Neural crest cell (in vitro differentiated cells): ENCODE measurements at regions not wholly inside any gene's neighbourhood (a gene's known extent, or its start where the extent isn't known, plus 50 kb on each side); places are given as distances from the start of the nearest gene placed in this dataset.

Experiments used
- DNase-seq: peaks from one replicate; pipeline ENCODE4 v3.0.0; 2021; ENCODE audit warnings: low read depth, mixed read lengths, low spot score
- H3K27ac Mint-ChIP-seq: one replicate; pipeline ENCODE4 v1.8.0; 2021; ENCODE audit warnings: mild to moderate bottlenecking, mixed read lengths; ENCODE audit not compliant: unreplicated experiment
- H3K27me3 Mint-ChIP-seq: 2 replicates; pipeline ENCODE4 v1.8.0; 2021; ENCODE audit warnings: low read depth, mild to moderate bottlenecking, mixed read lengths
- H3K36me3 Mint-ChIP-seq: 2 replicates; pipeline ENCODE4 v1.8.0; 2021; ENCODE audit warnings: low read depth, mild to moderate bottlenecking, mixed read lengths
- H3K4me1 Mint-ChIP-seq: 2 replicates; pipeline ENCODE4 v1.8.0; 2021; ENCODE audit warnings: mixed read lengths
- H3K4me3 Mint-ChIP-seq: one replicate; pipeline ENCODE4 v1.8.0; 2021; ENCODE audit warnings: mild to moderate bottlenecking, mixed read lengths
- H3K9me3 Mint-ChIP-seq: 2 replicates; pipeline ENCODE4 v1.8.0; 2021; ENCODE audit warnings: mixed read lengths
- CTCF ChIP-seq: fragments of 200-600 bp; sonication (generic); conservative IDR thresholded peaks from 2 replicates; pipeline ENCODE4 v1.5.0; 2021; ENCODE audit warnings: antibody characterized with exemption, mild to moderate bottlenecking

GRCh38 chr21:15559660-15560059 lies 170.1 kb upstream of the USP25 start:
- Mint-ChIP-seq H3K4me1 (no peaks in the 10 kb centered on the region), H3K27me3 (no peaks in the 10 kb centered on the region)

GRCh38 chr21:15560383-15561056 lies 169.3 kb upstream of the USP25 start:
- Mint-ChIP-seq H3K36me3 (peaks cover 2% of the 10 kb centered on the region), H3K27ac (no peak overlapping the region), H3K4me1 (no peaks in the 10 kb centered on the region), H3K4me3 (no peak overlapping the region), H3K27me3 (no peaks in the 10 kb centered on the region), H3K9me3 (peaks cover 5% of the 10 kb centered on the region)
- no peak for TF ChIP-seq CTCF
- no peak for DNase-seq

More at GRCh38 chr21:15559660-15560059, 170.1 kb upstream of the USP25 start:
- Mint-ChIP-seq H3K9me3 (peaks cover 5% of the 10 kb centered on the region), H3K27ac (no peak overlapping the region), H3K4me3 (no peak overlapping the region), H3K36me3 (peaks cover 2% of the 10 kb centered on the region)
- no peak for TF ChIP-seq CTCF
- DNase-seq, result no peak

- no peak for DNase-seq
- TF ChIP-seq CTCF, result no peak
- Mint-ChIP-seq H3K9me3 (peaks cover 2% of the 10 kb centered on the region), H3K4me3 (no peak overlapping the region), H3K36me3 (no peaks in the 10 kb centered on the region), H3K27ac (no peak overlapping the region), H3K4me1 (no peaks in the 10 kb centered on the region), H3K27me3 (no peaks in the 10 kb centered on the region)
These were observed 167.0 kb upstream of the USP25 start for GRCh38 chr21:15562748-15563147.

GRCh38 chr21:15564907-15565306 lies 164.9 kb upstream of the USP25 start:
- Mint-ChIP-seq H3K27me3 (no peaks in the 10 kb centered on the region), H3K36me3 (no peaks in the 10 kb centered on the region), H3K9me3 (no peaks in the 10 kb centered on the region), H3K4me3 (no peak overlapping the region), H3K27ac (no peak overlapping the region), H3K4me1 (no peaks in the 10 kb centered on the region)
- no peak for DNase-seq
- no peak for TF ChIP-seq CTCF

GRCh38 chr21:15566703-15567102 lies 163.1 kb upstream of the USP25 start:
- no peaks in the 10 kb centered on the region for H3K27me3 Mint-ChIP-seq
- H3K27ac Mint-ChIP-seq, result no peak overlapping the region
- H3K36me3 Mint-ChIP-seq, result no peaks in the 10 kb centered on the region
- TF ChIP-seq CTCF, result no peak
- H3K9me3 Mint-ChIP-seq, result no peaks in the 10 kb centered on the region
- H3K4me1 Mint-ChIP-seq, result no peaks in the 10 kb centered on the region
- no peak overlapping the region for H3K4me3 Mint-ChIP-seq
- no peak for DNase-seq
